ENCODE measurements at regions not wholly inside any gene's neighbourhood (a gene's known extent, or its start where the extent isn't known, plus 50 kb on each side); places are given as distances from the start of the nearest gene placed in this dataset.
A peak's percentile ranks its signal among the peaks of the same experiment; 100 is the strongest.

DNA sequence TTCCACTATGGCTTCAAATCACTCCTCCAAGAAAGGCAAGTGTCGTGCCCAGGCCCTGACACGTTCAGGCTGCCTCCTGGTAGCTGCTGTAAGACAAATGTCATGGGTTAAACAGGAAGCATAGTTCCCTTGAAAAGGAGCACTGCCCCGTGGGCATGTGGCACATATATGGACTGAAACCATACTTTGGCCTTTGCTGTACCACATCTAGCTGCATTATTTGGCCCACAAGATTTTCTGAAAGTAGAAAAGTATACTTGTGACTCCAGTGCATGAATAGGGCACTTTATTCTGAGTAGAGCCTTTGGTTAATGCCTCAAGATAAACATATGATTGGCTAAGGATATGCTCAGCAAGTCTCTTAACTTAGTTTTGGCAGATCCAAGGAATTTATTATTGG, 218.7 kb upstream of the EGLN3 start:
- Histone ChIP-seq H3K4me2 (no peak overlapping the region), H3K4me1 (no peaks in the 10 kb centered on the region), H3K27ac (no peak overlapping the region), H3K4me3 (no peak overlapping the region), H3K9me3 (no peaks in the 10 kb centered on the region)
- no peak for DNase-seq (ENCODE audit: low read depth in 1 of 2, low spot score in 1 of 2)
- ATAC-seq: no peak
- no peak for FAIRE-seq
- ChIA-PET POLR2A (no interaction called here), CTCF (interaction anchor here (1.5 kb wide), 1 partner anchor 11 kb away, joined by 3 read pairs; no protein-coding TSS in a partner anchor)
- WGBS (ENCODE audit: missing lambda C conversion rate): 35% methylated on average over 3 of the region's 3 CpGs
- TF ChIP-seq CHD2 (IDR thresholded peaks at IDR 0.05; ENCODE audit: low read length, partially characterized antibody) (no peak), JUN (IDR thresholded peaks at IDR 0.05) (no peak), FOSB (CRISPR knock-in tag; IDR thresholded peaks at IDR 0.05) (no peak), MAZ (IDR thresholded peaks at IDR 0.05; ENCODE audit: borderline replicate concordance, low read depth, low read length) (no peak), JUNB (IDR thresholded peaks at IDR 0.05) (no peak), CEBPB (IDR thresholded peaks at IDR 0.05) (no peak)
- TF ChIP-seq, protein P1, sequence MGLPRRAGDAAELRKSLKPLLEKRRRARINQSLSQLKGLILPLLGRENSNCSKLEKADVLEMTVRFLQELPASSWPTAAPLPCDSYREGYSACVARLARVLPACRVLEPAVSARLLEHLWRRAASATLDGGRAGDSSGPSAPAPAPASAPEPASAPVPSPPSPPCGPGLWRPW (IDR thresholded peaks at IDR 0.05): no peak
- TF ChIP-seq, protein P2, sequence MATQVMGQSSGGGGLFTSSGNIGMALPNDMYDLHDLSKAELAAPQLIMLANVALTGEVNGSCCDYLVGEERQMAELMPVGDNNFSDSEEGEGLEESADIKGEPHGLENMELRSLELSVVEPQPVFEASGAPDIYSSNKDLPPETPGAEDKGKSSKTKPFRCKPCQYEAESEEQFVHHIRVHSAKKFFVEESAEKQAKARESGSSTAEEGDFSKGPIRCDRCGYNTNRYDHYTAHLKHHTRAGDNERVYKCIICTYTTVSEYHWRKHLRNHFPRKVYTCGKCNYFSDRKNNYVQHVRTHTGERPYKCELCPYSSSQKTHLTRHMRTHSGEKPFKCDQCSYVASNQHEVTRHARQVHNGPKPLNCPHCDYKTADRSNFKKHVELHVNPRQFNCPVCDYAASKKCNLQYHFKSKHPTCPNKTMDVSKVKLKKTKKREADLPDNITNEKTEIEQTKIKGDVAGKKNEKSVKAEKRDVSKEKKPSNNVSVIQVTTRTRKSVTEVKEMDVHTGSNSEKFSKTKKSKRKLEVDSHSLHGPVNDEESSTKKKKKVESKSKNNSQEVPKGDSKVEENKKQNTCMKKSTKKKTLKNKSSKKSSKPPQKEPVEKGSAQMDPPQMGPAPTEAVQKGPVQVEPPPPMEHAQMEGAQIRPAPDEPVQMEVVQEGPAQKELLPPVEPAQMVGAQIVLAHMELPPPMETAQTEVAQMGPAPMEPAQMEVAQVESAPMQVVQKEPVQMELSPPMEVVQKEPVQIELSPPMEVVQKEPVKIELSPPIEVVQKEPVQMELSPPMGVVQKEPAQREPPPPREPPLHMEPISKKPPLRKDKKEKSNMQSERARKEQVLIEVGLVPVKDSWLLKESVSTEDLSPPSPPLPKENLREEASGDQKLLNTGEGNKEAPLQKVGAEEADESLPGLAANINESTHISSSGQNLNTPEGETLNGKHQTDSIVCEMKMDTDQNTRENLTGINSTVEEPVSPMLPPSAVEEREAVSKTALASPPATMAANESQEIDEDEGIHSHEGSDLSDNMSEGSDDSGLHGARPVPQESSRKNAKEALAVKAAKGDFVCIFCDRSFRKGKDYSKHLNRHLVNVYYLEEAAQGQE (IDR thresholded peaks at IDR 0.05): no peak
- TF ChIP-seq, protein P3, sequence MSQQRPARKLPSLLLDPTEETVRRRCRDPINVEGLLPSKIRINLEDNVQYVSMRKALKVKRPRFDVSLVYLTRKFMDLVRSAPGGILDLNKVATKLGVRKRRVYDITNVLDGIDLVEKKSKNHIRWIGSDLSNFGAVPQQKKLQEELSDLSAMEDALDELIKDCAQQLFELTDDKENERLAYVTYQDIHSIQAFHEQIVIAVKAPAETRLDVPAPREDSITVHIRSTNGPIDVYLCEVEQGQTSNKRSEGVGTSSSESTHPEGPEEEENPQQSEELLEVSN (IDR thresholded peaks at IDR 0.05; ENCODE audit: borderline replicate concordance, low read depth): no peak
- TF ChIP-seq, protein P4, sequence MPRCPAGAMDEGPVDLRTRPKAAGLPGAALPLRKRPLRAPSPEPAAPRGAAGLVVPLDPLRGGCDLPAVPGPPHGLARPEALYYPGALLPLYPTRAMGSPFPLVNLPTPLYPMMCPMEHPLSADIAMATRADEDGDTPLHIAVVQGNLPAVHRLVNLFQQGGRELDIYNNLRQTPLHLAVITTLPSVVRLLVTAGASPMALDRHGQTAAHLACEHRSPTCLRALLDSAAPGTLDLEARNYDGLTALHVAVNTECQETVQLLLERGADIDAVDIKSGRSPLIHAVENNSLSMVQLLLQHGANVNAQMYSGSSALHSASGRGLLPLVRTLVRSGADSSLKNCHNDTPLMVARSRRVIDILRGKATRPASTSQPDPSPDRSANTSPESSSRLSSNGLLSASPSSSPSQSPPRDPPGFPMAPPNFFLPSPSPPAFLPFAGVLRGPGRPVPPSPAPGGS (IDR thresholded peaks at IDR 0.05): no peak

DNA sequence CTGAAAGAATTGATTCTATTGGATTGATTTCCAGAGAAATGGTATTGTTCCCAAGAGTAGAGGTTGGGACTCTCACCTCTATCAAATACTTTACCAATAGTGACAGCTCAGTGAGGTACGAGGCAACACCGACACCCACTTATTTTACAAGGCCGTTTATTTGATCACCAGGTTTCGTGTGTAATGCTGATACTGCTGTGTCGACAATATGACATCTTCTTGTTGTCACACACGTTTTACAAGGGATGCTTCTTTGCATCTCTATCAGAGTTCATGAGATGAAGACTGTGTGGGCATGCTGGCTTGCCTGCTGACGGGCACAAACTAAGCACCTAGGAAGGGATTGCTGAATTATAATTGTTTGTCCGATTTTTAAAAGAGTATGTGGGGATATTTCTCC, 217.8 kb upstream of the EGLN3 start:
- POLR2A ChIA-PET: no interaction called here
- TF ChIP-seq, protein P3 (IDR thresholded peaks at IDR 0.05; ENCODE audit: borderline replicate concordance, low read depth): no peak
- TF ChIP-seq MAFK (IDR thresholded peaks at IDR 0.05; ENCODE audit: partially characterized antibody): peak; percentile 64

DNA sequence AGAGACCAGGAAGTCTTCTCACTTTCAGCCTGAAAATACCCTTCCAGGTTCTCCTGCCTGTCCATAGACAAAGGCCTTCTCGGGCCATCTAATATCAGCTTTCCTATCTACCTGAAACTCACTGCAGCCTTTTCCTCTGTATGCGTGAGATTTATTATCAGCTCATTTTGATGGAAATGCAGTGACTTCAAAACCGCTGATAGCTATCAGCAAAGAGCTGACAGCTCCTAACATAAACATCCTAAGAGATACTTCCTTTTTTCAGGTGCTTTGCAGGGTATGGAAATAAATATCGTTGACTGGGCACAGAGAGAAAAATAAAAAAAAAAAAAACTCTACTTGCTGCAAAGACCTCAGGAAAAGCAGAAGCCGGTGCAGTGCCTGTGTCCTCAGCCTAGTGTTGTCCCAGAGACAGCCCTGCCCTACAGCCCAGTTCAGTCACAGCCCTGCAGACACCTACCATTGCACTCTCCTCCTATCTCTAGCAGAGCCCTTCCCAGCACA, 215.0 kb upstream of the EGLN3 start:
- ATAC-seq (no peak), DNase-seq (ENCODE audit: low read depth in 1 of 2, low spot score in 1 of 2) (no peak), FAIRE-seq (no peak)
- WGBS (ENCODE audit: missing lambda C conversion rate): 70% methylated on average over 5 of the region's 5 CpGs
- no peak overlapping the region for H3K4me3 ChIP-seq
- H3K4me1 ChIP-seq: no peaks in the 10 kb centered on the region
- CTCF ChIA-PET: interaction anchor here (0.7 to 1.0 kb wide), 2 partner anchors 78 to 157 kb away, joined by 3 read pairs; no protein-coding TSS in a partner anchor
- no peak overlapping the region for H3K4me2 ChIP-seq
- TF ChIP-seq HOXB5 (CRISPR knock-in tag; IDR thresholded peaks at IDR 0.05) (no peak), HDAC2 (IDR thresholded peaks at IDR 0.05) (no peak), EP300 (IDR thresholded peaks at IDR 0.05) (no peak), POLR2A (IDR thresholded peaks at IDR 0.05; ENCODE audit: low read length) (no peak), MAFK (IDR thresholded peaks at IDR 0.05; ENCODE audit: partially characterized antibody) (no peak), ESRRA (IDR thresholded peaks at IDR 0.05; ENCODE audit: borderline replicate concordance, low read length) (no peak), CBX8 (IDR thresholded peaks at IDR 0.05) (no peak), ZSCAN20 (CRISPR knock-in tag; IDR thresholded peaks at IDR 0.05) (no peak), NR3C1 (IDR thresholded peaks at IDR 0.05) (no peak), JUN (IDR thresholded peaks at IDR 0.05) (no peak), CHD2 (IDR thresholded peaks at IDR 0.05; ENCODE audit: low read length, partially characterized antibody) (no peak), FOSB (CRISPR knock-in tag; IDR thresholded peaks at IDR 0.05) (no peak), KDM1A (IDR thresholded peaks at IDR 0.05; ENCODE audit: low read depth) (no peak), POLR2AphosphoS2 (conservative IDR thresholded peaks at IDR 0.05; ENCODE audit: low read length) (no peak), MYC (IDR thresholded peaks at IDR 0.05; ENCODE audit: borderline replicate concordance, low read length) (no peak), EHMT2 (IDR thresholded peaks at IDR 0.05; ENCODE audit: low read depth) (no peak), SMC3 (IDR thresholded peaks at IDR 0.05) (no peak), FOXS1 (CRISPR knock-in tag; IDR thresholded peaks at IDR 0.05) (no peak), NFE2L2 (conservative IDR thresholded peaks at IDR 0.05; ENCODE audit: low read length) (no peak)
- TF ChIP-seq, protein P3 (IDR thresholded peaks at IDR 0.05; ENCODE audit: borderline replicate concordance, low read depth): no peak
- POLR2A ChIA-PET: no interaction called here
- no peak overlapping the region for H3K27ac ChIP-seq
- no peaks in the 10 kb centered on the region for H3K9me3 ChIP-seq

More for the DNA sequence above, 217.8 kb upstream of the EGLN3 start:
- no peaks in the 10 kb centered on the region for H3K4me1 ChIP-seq
- 56% methylated on average over 8 of the region's 8 CpGs for WGBS (ENCODE audit: missing lambda C conversion rate)
- DNase-seq (ENCODE audit: low read depth in 1 of 2, low spot score in 1 of 2): no peak
- no peak overlapping the region for H3K27ac ChIP-seq
- H3K4me2 ChIP-seq: no peak overlapping the region
- no peak overlapping the region for H3K4me3 ChIP-seq
- no peaks in the 10 kb centered on the region for H3K9me3 ChIP-seq
- no peak for FAIRE-seq
- CTCF ChIA-PET: no interaction called here
- ATAC-seq: no peak
